MM.1S (cell line): ENCODE measurements at regions not wholly inside any gene's neighbourhood (a gene's known extent, or its start where the extent isn't known, plus 50 kb on each side); places are given as distances from the start of the nearest gene placed in this dataset.

Experiments
- DNase-seq: peaks from one replicate; pipeline ENCODE4 v3.0.0-alpha.2; 2015
- H2AFZ ChIP-seq: fragments of 300-600 bp; sonication (generic); 2 replicates; pipeline ENCODE4 v1.6.0; 2016; ENCODE audit warnings: antibody characterized with exemption, low read length
- H3F3A ChIP-seq: fragments of 300-600 bp; sonication (generic); 2 replicates; pipeline ENCODE4 v1.6.1; 2016; ENCODE audit warnings: mild to moderate bottlenecking, antibody characterized with exemption, low read length, moderate library complexity, mixed read lengths; ENCODE audit not compliant: insufficient read depth
- H3K27ac ChIP-seq: fragments of 300-600 bp; sonication (generic); 2 replicates; pipeline ENCODE4 v1.5.1; 2016; ENCODE audit warnings: mild to moderate bottlenecking, low read length
- H3K27me3 ChIP-seq: fragments of 300-600 bp; sonication (generic); replicated peaks from 2 replicates; pipeline ENCODE4 v1.6.0; 2016; ENCODE audit warnings: low read length; ENCODE audit not compliant: insufficient read depth
- H3K36me3 ChIP-seq: fragments of 300-600 bp; sonication (generic); replicated peaks from 2 replicates; pipeline ENCODE4 v1.6.1; 2016; ENCODE audit warnings: mild to moderate bottlenecking, low read length, mixed read lengths; ENCODE audit not compliant: insufficient read depth
- H3K4me1 ChIP-seq: fragments of 300-600 bp; sonication (generic); 2 replicates; pipeline ENCODE4 v1.6.1; 2016; ENCODE audit warnings: low read length, mixed read lengths
- H3K4me2 ChIP-seq: fragments of 300-600 bp; sonication (generic); 2 replicates; pipeline ENCODE4 v1.6.0; 2016; ENCODE audit warnings: low read depth, low read length
- H3K4me3 ChIP-seq: fragments of 300-600 bp; sonication (generic); 2 replicates; pipeline ENCODE4 v1.5.1; 2016; ENCODE audit warnings: low read length, mixed read lengths
- H3K79me2 ChIP-seq: fragments of 300-600 bp; sonication (generic); 2 replicates; pipeline ENCODE4 v1.6.1; 2016; ENCODE audit warnings: mixed run types, low read length, mixed read lengths
- H3K9ac ChIP-seq: fragments of 300-600 bp; sonication (generic); 2 replicates; pipeline ENCODE4 v1.6.1; 2016; ENCODE audit warnings: low read length, mixed read lengths
- H3K9me2 ChIP-seq: fragments of 300-600 bp; sonication (generic); replicated peaks from 2 replicates; pipeline ENCODE4 v1.6.1; 2016; ENCODE audit warnings: mild to moderate bottlenecking, low read length, mixed read lengths; ENCODE audit not compliant: insufficient read depth
- H3K9me3 ChIP-seq: fragments of 300-600 bp; sonication (generic); replicated peaks from 2 replicates; pipeline ENCODE4 v1.6.1; 2016; ENCODE audit warnings: mild to moderate bottlenecking, low read length, mixed read lengths; ENCODE audit not compliant: insufficient read depth
- H4K20me1 ChIP-seq: fragments of 300-600 bp; sonication (generic); 2 replicates; pipeline ENCODE4 v1.6.1; 2016; ENCODE audit warnings: mild to moderate bottlenecking, low read length, moderate library complexity, mixed read lengths; ENCODE audit not compliant: insufficient read depth
- CTCF ChIP-seq: fragments of 300-600 bp; sonication (generic); IDR thresholded peaks from 2 replicates; pipeline ENCODE4 v1.5.1; 2016; ENCODE audit warnings: antibody characterized with exemption, low read length, mixed read lengths
- EZH2 ChIP-seq: fragments of 300-600 bp; sonication (generic); optimal IDR thresholded peaks from 2 replicates; pipeline ENCODE3; 2017; ENCODE audit warnings: low read depth, mild to moderate bottlenecking, antibody characterized with exemption, low read length, mixed read lengths
- EZH2phosphoT487 ChIP-seq: fragments of 300-600 bp; sonication (generic); IDR thresholded peaks from 2 replicates; pipeline ENCODE4 v1.6.1; 2018; ENCODE audit warnings: antibody characterized with exemption, low read length

- Histone ChIP-seq H3K27me3 (no peaks in the 10 kb centered on the region), H3K9me2 (no peaks in the 10 kb centered on the region), H3K27ac (no peak overlapping the region), H3K9ac (no peak overlapping the region), H3K4me2 (no peak overlapping the region), H3K4me1 (no peaks in the 10 kb centered on the region), H3K4me3 (no peak overlapping the region), H3F3A (no peaks in the 10 kb centered on the region), H4K20me1 (no peaks in the 10 kb centered on the region), H3K79me2 (no peaks in the 10 kb centered on the region), H3K9me3 (no peaks in the 10 kb centered on the region), H3K36me3 (no peaks in the 10 kb centered on the region), H2AFZ (no peak overlapping the region)
- DNase-seq, result no peak
- no peak for TF ChIP-seq EZH2phosphoT487
- TF ChIP-seq CTCF, result no peak
Measured at GRCh38 chr5:24816206-24816605, 171.4 kb upstream of the CDH10 start.

GRCh38 chr5:24805230-24805629 is 160.5 kb upstream of the CDH10 start:
- no peaks in the 10 kb centered on the region for H3K79me2 ChIP-seq
- no peak overlapping the region for H3K27ac ChIP-seq
- no peak for TF ChIP-seq EZH2phosphoT487
- no peak for TF ChIP-seq CTCF
- TF ChIP-seq EZH2, result no peak
- no peak for DNase-seq
- H2AFZ ChIP-seq, result no peak overlapping the region
- H4K20me1 ChIP-seq, result no peaks in the 10 kb centered on the region
- no peaks in the 10 kb centered on the region for H3K9me2 ChIP-seq
- H3K4me3 ChIP-seq, result no peak overlapping the region
- H3K36me3 ChIP-seq, result no peaks in the 10 kb centered on the region
- H3K9me3 ChIP-seq, result no peaks in the 10 kb centered on the region
- no peaks in the 10 kb centered on the region for H3K4me1 ChIP-seq
- H3F3A ChIP-seq, result no peaks in the 10 kb centered on the region
- no peaks in the 10 kb centered on the region for H3K27me3 ChIP-seq
- H3K4me2 ChIP-seq, result no peak overlapping the region
- H3K9ac ChIP-seq, result no peak overlapping the region

- Histone ChIP-seq H3F3A (no peaks in the 10 kb centered on the region), H3K9ac (no peak overlapping the region), H3K9me3 (no peaks in the 10 kb centered on the region), H3K9me2 (no peaks in the 10 kb centered on the region), H3K79me2 (no peaks in the 10 kb centered on the region), H3K4me1 (no peaks in the 10 kb centered on the region), H3K4me2 (no peak overlapping the region), H3K27me3 (no peaks in the 10 kb centered on the region), H3K4me3 (no peak overlapping the region), H2AFZ (no peak overlapping the region), H3K36me3 (no peaks in the 10 kb centered on the region), H3K27ac (no peak overlapping the region), H4K20me1 (no peaks in the 10 kb centered on the region)
- no peak for DNase-seq
- TF ChIP-seq CTCF (no peak), EZH2phosphoT487 (no peak), EZH2 (no peak)
Measured at GRCh38 chr5:24804221-24804681, 159.5 kb upstream of the CDH10 start.
